Suprapubic skin (tissue), 3 donors: ENCODE measurements at regions not wholly inside any gene's neighbourhood (a gene's known extent, or its start where the extent isn't known, plus 50 kb on each side); places are given as distances from the start of the nearest gene placed in this dataset.

Experiments used
- CTCF ChIP-seq, 2 donors: fragments of 200-600 bp in 1 of 2; fragments of 450-650 bp in 1 of 2; sonication (generic) in 1 of 2; IDR thresholded peaks; one replicate each; pipeline ENCODE4 v1.5.1; 2016 to 2019; ENCODE audit warnings: antibody characterized with exemption in 2 of 2, mild to moderate bottlenecking in 1 of 2, moderate library complexity in 1 of 2
- EP300 ChIP-seq: sonication (generic); formaldehyde crosslinking; IDR thresholded peaks from one replicate; pipeline ENCODE4 v1.6.1; 2017; ENCODE audit warnings: antibody characterized with exemption
- POLR2A ChIP-seq, 2 donors: fragments of 450-650 bp; IDR thresholded peaks; one replicate each; pipeline ENCODE4 v1.6.1; 2017; ENCODE audit warnings: antibody characterized with exemption in 2 of 2, mild to moderate bottlenecking in 2 of 2, moderate library complexity in 2 of 2

- no peak for TF ChIP-seq CTCF (IDR thresholded peaks at IDR 0.05)
- TF ChIP-seq EP300: no peak
- TF ChIP-seq POLR2A (IDR thresholded peaks at IDR 0.05): no peak
These were observed 166.7 kb upstream of the PRKCQ start for GRCh38 chr10:6746782-6747181.
